ENCODE measurements at regions not wholly inside any gene's neighbourhood (a gene's known extent, or its start where the extent isn't known, plus 50 kb on each side); places are given as distances from the start of the nearest gene placed in this dataset.

- no peak for TF ChIP-seq CTCF (IDR thresholded peaks at IDR 0.05; ENCODE audit: low read depth, low read length)
- no peak for TF ChIP-seq MAX (IDR thresholded peaks at IDR 0.05; ENCODE audit: low read depth, low read length)
- TF ChIP-seq POLR2A (IDR thresholded peaks at IDR 0.05; ENCODE audit: extremely low read depth, insufficient read length) = no peak
- no peak for TF ChIP-seq MYC (IDR thresholded peaks at IDR 0.05; ENCODE audit: low read depth, low read length)
These were observed 73.3 kb downstream of the ASCL4 start for GRCh38 chr12:107847830-107848229.

All from NB4 (cell line).